Hematopoietic multipotent progenitor cell treated with erythropoietin and hydrocortisone succinate and interleukin-3 and kit ligand, for 4 days (in vitro differentiated cells): ENCODE measurements at regions not wholly inside any gene's neighbourhood (a gene's known extent, or its start where the extent isn't known, plus 50 kb on each side); places are given as distances from the start of the nearest gene placed in this dataset.

Experiments
- DNase-seq: peaks from one replicate; pipeline ENCODE4 v3.0.0-alpha.2; 2015

DNA sequence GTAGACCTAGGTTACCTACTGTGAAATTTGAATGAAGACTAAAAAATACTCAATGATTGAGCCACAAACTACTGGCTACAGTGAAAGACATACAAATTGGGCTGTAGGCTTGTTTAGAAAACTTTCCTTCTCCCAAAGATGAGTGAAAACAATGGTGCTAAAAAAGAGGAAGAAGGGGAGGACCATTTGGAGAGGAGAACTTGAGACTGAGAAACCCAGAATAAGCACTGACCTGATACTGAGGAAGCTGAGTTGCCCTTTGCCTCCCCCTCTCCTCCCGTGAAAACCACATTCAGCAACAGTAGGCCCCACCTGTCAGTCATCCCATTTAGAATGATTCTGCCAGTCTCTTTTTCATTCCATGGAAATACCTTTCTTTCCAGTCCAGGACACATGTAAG is 484.0 kb upstream of the TGFBR2 start:
- no peak for DNase-seq

DNA sequence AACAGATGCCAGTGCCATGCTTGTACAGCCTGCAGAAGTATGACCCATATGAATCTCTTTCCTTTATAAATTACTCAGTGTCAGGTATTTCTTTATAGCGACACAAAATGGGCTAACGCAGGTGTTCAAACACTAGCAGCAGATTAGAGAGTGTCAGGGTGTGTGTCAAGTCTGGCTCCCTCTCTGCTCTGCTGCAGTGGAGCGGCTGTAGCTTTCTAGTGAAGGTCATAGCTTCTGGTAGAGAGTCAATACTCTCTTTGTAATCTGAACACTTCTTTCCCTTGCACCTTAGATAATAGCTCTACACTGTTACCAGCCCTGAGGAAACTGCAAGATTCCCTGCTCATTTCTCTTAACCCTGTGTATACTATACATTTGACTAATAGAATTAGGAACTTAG is 483.2 kb upstream of the TGFBR2 start:
- DNase-seq = no peak

DNA sequence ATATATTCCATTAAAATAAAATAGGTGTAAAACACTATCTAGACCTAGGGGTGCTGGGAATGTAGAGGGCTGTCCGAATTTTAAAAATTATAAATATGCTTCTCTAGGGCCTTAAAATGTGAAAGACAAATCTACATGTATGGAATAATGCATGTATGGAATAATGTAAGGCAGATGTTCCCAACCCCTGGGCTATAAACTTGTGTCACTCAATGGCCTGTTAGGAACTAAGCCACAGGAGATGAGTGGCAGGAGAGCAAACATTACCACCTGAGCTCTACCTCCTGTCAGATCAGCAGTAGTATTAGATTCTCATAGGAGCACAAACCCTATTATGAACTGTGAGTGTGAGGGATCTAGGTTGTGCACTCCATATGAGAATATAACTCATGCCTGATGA is 482.6 kb upstream of the TGFBR2 start:
- no peak for DNase-seq

DNA sequence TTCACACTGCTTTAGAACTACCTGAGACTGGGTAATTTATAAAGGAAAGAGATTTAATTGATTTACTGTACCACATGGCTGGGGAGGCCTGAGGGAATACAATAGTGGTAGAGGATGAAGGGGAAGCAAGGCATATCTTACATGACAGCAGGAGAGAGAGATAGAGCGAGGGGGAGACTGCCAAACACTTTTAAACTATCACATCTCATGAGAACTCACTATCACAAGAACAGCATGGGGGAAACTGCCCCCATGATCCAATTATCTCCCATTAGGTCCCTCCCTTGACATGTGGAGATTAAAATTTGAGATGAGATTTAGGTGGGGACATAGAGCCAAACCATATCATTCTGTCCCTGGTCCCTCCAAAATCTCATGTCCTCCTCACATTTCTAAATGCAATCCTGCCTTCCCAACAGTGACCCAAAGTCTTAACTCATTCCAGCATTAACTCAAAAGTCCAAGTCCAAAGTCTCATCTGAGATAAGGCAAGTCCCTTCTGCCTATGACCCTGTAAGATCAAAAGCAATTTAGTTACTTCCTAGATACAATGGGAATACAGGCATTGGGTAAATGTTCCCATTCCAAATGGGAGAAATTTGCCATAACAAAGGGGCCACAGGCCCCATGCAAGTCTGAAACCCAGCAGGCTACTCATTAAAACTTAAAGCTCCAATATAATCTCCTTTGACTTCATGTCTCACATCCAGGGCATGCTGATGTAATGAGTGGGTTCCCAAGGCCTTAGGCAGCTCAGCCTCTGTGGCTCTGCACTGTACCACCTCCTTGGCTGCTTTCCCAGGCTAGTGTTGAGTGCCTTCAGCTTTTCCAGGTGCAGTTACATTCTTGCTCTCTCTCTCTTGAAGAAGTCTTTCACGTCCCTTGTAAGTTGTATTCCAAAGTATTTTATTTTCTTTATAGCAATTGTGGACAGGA is 481.7 kb upstream of the TGFBR2 start:
- no peak for DNase-seq

DNA sequence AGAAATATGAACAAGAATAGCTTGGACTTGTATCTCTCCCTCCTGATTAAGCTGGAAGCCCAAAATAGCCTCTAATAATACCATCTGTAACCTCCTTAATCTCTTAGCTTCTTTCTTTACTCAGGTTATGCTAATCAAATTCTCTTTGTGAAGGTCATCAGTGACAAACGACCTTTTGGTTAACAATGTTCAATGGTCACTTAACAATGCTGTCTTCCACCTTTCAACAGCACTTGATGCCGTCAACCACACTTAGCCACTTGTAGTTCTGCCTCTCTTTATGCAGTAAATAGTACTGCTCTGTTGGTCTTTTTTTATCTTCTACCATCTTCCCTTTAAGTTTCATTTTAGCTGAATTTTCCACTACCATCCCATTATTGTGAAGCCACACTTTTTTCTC is 476.6 kb upstream of the TGFBR2 start:
- no peak for DNase-seq

DNA sequence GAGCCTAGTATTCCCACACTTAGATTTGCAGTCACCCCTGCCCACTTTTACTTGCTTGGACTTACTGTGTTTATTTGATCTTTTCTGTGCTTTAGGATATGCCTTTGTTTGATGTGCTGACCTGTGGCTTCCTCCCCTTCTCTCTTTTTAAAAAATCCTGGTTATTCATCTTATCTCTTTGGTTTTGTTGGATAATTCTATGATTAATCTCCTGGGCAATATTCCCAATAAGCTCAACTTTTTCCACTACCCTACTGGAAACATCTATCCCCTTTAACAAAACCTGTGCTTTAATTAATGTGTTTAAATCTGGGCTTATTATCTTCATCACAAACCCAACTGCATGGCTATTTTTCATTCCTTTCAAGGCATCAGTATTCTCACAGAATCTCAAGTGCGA is 476.0 kb upstream of the TGFBR2 start:
- no peak for DNase-seq

DNA sequence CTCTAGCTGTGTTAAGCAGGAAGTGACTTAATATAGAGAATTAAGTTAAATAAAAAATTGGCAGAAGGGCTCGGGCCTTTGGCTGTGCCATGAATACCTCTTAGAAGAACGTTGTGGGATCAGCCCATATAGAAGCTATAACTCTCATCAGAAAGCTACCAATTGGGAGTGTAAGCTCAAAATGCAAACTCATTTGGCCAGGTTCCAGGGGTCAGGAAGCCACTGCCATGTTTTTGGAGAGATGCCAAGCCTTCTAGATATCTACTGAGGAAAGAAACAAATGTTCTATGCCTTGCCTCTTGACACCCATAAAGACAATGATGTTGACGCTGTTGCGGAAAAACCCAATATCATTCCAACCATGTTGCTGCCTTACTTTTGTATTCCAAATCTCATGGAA is 475.2 kb upstream of the TGFBR2 start:
- peak; percentile 54 for DNase-seq

DNA sequence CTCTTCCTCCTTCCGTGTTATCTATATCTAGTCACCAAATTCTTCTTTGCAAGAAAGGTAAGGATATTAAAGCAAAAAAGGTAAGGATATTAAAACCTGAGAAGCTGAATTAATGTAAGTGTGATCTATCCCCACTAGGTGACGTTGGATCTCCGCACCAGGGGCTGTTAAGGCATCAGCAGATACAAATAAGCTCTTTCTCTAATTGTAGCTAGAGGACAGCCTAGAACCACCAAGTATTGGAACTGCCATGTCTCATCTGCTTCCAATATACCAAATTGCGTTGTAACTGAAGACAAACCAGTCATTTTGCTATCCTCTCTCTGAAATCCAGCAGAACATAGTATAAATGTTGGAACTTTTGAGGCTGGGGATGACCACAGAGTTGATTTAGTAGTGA is 471.2 kb upstream of the TGFBR2 start:
- DNase-seq = no peak

DNA sequence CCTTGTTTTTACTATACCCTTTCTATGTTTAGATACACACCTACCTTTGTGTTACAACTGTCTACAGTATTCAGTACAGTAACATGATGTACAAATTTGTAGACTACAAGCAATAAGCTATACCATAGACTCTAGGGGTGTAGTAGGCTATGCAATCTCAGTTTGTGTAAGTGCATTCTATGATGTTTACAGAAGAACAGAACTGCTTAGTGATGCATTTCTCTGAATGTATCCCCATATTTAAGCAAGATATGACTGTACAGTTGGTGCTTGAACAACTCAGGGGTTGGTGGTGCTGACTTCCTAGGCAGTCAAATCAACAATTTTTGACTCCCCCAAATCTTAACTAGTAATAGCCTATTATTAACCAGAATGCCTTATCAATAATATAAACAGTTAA is 467.1 kb upstream of the TGFBR2 start:
- DNase-seq = no peak

DNA sequence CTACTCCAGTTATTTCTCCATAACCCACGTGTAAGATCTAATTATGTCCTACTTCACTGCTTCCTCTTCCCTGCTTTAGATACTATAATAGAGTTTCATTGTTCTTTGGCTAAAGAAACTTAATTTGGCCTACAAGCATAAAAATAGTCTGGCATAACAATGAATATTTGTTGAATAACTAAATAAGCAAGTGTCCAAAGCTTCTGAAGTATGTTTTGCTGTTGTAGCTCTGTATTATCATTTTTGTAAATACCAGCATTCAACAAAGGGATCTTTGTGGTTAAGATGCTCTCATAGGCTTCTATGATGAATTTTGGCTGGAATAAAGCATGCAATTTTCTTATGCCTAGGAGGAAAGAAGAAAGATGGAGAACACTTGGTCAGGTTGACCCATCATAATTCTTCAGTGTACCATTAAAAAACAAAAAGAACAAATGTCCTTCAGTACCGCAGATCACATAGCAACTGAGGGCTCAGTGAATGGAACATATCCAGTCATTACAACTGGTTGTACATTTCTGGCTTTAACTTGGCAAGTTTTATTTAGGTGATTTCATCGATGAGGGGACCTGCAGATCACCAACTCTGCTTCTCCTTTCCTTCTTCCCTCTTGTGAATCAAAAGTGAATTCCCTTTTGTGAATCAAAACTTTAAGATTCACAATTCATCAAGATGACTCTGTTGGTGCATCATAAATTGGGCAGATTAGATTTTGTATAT is 465.9 kb upstream of the TGFBR2 start:
- DNase-seq = no peak

DNA sequence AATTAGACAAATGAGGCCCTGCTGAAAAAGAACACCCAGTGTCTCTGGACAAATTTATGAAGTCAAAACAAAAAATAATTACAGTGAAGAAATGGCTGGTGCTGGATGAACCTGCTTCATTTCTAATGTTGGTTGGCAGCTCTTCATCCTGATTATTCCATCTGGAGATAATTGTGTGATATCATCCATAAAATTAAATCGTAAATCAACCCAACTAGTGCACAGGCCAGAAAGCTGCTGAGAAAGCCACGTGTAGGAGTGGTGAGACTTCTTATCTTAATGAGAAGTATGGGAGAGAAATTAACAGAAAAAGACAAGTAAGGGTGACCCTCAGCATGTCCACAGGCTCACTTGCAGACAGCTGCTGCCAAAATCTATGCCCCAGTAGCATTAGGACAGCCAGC is 465.2 kb upstream of the TGFBR2 start:
- no peak for DNase-seq

DNA sequence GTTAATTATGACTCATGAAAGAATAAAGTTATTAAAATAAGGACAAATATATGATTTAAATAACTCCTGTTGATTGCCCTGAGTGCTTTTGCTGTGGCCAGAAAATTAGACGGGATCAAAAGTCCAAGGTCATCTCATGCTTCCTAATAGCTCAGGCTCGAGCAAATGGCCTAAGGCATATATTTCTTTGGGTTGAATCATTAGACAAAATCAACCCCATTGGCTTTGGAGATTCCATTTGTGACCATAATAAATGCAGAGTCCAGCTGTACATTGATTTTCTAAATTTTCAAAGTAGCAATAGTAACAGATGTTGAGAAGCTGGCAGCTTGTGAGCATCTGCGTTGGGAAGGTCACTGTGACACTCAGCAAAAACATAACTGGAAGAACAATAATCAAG is 464.5 kb upstream of the TGFBR2 start:
- no peak for DNase-seq

DNA sequence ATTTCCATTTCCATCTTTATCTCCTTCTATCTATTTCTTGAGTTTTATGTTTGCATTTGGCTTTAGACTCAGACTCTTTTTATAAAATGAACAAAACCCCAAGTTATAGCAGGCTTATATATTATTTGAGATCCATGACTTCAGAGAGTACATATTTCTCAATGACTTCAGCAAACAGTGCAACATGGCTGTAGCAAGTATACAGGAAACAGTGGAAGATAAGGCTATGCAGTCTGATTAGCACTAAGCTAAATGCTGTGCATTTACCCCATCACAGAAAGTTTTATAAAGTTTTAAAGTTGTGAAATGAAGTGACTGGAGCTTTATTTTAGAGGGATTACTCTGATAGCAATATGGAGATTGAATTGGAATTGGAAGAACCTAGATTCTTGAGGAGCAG is 463.5 kb upstream of the TGFBR2 start:
- peak; percentile 19 for DNase-seq

DNA sequence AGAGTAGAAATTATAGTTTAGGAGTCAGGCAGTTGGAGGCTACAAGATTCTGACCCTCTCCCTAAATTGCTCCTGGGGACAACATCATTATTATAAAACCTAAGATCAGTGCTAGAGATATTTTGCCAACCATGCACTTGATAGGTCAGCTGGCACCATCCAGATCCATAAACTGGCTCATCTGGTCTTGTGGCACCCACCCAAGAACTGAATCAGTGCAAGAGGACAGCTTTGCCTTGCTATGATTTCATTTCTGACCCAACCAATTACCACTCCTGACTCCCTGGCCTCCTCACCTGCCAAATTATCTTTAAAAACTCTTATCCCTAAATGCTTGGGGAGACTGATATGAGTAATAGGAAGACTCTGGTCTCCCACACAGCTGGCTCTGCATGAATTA is 461.1 kb upstream of the TGFBR2 start:
- DNase-seq = no peak

DNA sequence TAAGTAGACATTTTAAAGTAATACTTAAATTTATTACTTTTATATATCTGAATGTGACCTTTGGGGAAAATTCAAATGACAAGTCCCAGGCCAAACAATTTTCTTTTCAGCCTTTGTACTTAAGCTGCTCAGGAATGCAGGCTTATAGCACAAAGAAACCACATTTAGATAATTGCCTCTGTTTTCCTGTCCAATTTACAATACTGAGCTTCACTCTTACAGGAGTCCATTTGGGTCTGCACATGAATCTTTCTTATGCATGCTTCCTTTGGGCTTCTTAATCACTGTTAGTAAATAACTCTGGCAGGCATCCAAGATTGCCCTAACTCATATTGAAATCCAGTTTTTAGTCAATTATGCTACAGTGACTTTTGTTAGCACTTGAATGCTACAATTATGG is 459.4 kb upstream of the TGFBR2 start:
- no peak for DNase-seq

DNA sequence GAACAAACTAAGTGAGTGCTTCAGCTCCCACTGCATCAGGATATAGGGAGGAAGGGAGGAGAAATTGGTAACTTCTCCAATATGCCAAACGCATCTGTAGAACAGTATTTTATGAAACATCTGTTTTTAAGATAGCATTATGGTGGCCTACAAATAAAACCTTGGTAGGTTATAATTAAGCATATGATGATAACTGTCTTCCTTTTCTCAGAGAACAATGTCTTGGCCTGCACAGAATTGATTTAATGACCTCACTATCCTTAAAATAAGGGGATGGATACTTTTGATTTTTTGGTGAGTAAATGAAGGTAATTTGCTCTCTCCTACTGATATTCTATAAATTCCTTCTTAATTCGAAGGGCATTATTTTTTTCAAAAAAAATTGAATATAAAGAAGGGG is 451.5 kb upstream of the TGFBR2 start:
- no peak for DNase-seq

DNA sequence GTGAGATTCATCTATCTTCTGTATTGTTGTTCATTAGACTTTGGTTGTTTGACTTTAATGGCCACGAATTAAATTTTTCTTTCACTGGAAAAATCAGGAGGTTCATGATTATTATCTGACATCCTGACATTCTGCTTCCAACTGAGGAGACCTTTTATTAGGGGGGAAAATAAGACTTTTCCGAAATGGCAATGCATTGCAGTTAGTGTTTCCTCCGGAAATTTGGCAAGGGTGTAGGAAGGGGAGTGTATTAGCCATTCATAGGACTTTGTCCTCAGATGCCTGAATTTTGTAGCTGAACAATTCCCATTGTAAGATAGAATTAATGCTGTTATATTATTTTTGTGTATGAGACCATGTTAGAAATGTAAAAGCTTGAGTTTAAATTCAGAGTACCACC is 450.6 kb upstream of the TGFBR2 start:
- no peak for DNase-seq

DNA sequence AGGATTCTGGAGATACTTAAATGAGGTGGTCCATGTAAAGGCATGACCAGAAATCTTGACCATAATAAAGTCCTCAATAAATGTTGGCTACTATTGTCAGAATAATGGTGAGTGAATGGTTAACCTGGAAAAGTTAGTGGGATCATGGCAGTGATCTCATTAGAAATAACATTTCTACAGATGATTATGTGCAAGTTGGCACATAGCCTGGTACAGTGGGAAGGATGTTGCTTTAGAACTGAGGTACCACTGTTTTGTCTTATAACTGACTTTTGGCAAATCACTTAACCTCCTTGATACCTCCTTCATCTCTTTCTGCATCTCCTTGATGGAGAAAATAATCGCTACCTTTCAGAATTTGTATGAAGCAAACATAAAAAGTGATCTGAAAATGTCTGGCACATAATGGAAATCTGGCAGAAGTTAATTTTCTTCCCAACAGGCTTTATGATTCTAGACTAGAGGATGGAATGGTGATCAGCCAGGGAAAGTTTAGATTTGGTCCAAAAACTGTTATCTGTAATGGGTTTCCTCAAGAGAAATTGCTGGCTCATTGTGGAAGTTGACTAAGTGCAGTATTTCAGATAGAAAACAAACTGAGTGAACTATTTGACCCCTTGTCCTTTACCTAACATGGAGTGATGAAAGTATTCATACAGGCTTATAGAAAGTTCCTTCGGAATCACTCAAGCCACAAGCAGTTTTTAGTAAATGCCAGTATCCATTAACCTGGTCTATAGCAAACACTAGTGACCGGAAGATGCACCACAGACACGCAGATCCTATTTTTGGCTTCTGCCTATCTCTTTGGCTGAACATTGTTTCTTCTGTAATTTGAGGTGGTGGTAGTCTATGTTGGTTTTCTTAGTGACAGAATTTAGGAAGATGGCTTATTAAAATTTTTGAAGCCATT is 449.6 kb upstream of the TGFBR2 start:
- DNase-seq = peak; percentile 10

DNA sequence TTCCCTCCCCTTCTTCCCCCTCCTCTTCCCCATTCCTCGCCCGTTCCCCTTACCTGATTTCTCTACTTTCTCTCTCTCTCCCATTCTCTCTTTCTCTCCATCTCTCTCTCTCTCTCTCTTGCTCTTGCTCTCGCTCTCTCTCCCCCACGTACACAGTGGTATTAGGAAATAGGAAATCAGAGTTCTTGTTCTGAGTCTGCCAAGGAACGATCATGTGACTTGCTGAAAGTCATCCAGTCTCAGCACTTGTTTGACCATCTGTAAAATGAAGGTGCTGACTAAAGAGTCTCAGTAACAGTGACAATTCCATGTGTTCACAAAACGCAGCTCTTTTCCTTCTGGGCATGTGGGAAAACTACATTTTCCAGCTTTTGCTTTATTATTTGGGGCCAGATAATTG is 445.0 kb upstream of the TGFBR2 start:
- DNase-seq = peak; percentile 26

DNA sequence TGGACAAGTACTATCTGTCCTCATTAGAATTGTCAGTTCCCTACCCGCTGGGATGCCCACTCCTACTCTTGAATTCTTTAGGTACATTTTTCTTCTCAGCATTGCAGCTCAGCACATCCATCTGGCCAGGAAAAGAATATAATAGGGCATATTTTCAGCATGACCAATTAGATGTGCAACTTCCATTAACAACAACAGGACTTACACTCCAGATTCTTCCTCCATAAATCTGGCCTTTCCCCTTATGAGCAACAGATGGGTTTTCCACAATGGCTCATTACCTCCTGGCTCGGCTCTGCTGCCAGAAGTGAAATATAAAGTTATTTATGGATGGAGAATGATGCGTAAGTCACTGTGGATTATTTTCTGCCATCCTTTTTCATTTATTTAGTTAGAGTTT is 443.8 kb upstream of the TGFBR2 start:
- DNase-seq = no peak

DNA sequence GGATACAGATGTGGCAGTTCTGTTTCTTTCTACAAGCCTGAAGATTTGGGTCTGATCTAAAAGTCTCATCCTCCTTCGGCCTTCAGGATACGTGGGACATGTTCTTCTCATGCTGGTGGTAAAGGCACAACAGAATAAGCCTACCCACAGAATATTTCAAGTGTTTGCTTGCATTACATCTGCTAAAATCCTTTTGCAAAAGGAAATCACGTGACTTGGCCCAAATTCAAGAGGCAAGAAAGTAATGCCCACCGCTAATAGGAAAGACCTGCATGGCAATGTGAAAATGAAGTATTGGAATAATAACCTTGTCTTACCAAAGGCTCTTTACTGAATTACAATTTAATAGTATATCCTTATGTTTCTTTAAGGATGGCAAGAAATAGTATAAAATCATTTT is 439.9 kb upstream of the TGFBR2 start:
- DNase-seq = no peak

DNA sequence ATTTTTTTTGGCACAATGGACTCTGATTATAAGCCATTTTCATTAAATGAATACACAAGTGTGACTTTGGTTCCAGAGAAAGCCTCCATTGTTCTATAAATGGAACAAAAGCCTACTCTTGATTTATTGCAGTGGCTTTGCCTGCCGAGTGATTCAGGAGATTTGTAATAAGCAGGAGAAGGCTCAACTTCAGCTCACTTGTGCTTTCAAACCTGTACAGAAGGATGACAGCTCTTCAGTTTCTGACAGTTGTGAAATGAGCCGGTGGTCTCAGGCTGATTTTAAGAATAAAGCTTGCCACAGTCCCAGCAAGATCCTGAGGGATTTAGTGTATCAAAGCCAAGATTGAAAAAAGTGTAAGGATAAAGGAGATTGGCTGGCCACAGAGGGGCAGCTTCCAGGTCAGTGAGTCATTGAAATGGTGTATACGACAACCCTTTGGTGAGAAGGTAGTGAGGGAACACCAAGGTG is 438.8 kb upstream of the TGFBR2 start:
- DNase-seq = no peak

DNA sequence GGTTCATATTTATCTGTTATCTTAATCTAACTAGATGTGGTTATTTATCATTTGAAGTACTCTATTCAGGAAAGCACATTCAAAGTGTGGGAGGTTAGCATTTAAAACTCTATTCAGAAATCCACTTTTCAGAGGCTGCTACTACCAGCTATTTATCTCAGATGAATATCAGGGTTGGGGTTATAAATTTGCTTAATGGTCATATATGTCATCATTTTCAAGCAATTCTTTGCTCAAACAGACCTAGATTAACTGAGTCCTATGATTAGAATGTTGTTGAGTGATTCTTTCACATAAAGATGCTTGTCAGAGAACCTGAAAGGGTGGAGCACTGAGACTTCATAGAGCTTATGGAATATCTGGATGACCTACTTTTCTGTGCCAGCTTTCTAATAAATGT is 436.9 kb upstream of the TGFBR2 start:
- DNase-seq = peak; percentile 4
